ENCODE measurements at regions not wholly inside any gene's neighbourhood (a gene's known extent, or its start where the extent isn't known, plus 50 kb on each side); places are given as distances from the start of the nearest gene placed in this dataset.

- TF ChIP-seq ZNF155 (tag by site-specific recombination; IDR thresholded peaks at IDR 0.05) (no peak), ZBTB20 (tag by site-specific recombination; IDR thresholded peaks at IDR 0.05) (no peak; the same call in 1 of the 2 replicates), ZNF707 (tag by site-specific recombination; IDR thresholded peaks at IDR 0.05) (no peak), BCL11B (tag by site-specific recombination; IDR thresholded peaks at IDR 0.05; ENCODE audit: low read depth) (no peak), BCL6B (tag by site-specific recombination; IDR thresholded peaks at IDR 0.05) (no peak), ZNF132 (tag by site-specific recombination; IDR thresholded peaks at IDR 0.05; ENCODE audit: borderline replicate concordance) (no peak), ZNF830 (tag by site-specific recombination; IDR thresholded peaks at IDR 0.05; ENCODE audit: low read depth) (no peak), KLF8 (tag by site-specific recombination; IDR thresholded peaks at IDR 0.05) (peak; percentile 13; the same call in 1 of the 2 replicates), ZNF433 (tag by site-specific recombination; IDR thresholded peaks at IDR 0.05; ENCODE audit: low read depth) (no peak), ZNF76 (tag by site-specific recombination; IDR thresholded peaks at IDR 0.05; ENCODE audit: borderline replicate concordance, low read depth) (peak; percentile 25; the same call in 1 of the 2 replicates), ZNF501 (tag by site-specific recombination; IDR thresholded peaks at IDR 0.05) (0 out of 2 replicates have a peak, but pooled peaks have one; percentile 18), ZEB2 (tag by site-specific recombination; IDR thresholded peaks at IDR 0.05) (0 out of 2 replicates have a peak, but pooled peaks have one; percentile 25), ZNF391 (tag by site-specific recombination; IDR thresholded peaks at IDR 0.05; ENCODE audit: borderline replicate concordance, low read depth) (no peak), ZSCAN23 (tag by site-specific recombination; IDR thresholded peaks at IDR 0.05) (no peak), ZNF549 (tag by site-specific recombination; IDR thresholded peaks at IDR 0.05) (no peak), ZNF292 (tag by site-specific recombination; IDR thresholded peaks at IDR 0.05; ENCODE audit: borderline replicate concordance, low read depth) (no peak), ZNF514 (tag by site-specific recombination; IDR thresholded peaks at IDR 0.05) (no peak), ZNF670 (tag by site-specific recombination; IDR thresholded peaks at IDR 0.05; ENCODE audit: low read depth) (no peak), EGR2 (tag by site-specific recombination; IDR thresholded peaks at IDR 0.05; ENCODE audit: low read depth) (peak; percentile 36), ZNF624 (tag by site-specific recombination; IDR thresholded peaks at IDR 0.05) (no peak), ZNF791 (tag by site-specific recombination; IDR thresholded peaks at IDR 0.05) (no peak), ZBTB26 (tag by site-specific recombination; optimal IDR thresholded peaks at IDR 0.05) (peak; percentile 58), SETDB1 (IDR thresholded peaks at IDR 0.05; ENCODE audit: insufficient read length, low read length) (no peak)
- TF ChIP-seq, protein P1, sequence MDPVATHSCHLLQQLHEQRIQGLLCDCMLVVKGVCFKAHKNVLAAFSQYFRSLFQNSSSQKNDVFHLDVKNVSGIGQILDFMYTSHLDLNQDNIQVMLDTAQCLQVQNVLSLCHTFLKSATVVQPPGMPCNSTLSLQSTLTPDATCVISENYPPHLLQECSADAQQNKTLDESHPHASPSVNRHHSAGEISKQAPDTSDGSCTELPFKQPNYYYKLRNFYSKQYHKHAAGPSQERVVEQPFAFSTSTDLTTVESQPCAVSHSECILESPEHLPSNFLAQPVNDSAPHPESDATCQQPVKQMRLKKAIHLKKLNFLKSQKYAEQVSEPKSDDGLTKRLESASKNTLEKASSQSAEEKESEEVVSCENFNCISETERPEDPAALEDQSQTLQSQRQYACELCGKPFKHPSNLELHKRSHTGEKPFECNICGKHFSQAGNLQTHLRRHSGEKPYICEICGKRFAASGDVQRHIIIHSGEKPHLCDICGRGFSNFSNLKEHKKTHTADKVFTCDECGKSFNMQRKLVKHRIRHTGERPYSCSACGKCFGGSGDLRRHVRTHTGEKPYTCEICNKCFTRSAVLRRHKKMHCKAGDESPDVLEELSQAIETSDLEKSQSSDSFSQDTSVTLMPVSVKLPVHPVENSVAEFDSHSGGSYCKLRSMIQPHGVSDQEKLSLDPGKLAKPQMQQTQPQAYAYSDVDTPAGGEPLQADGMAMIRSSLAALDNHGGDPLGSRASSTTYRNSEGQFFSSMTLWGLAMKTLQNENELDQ (tag by site-specific recombination; IDR thresholded peaks at IDR 0.05; ENCODE audit: low read depth) = no peak
- TF ChIP-seq, protein P2, sequence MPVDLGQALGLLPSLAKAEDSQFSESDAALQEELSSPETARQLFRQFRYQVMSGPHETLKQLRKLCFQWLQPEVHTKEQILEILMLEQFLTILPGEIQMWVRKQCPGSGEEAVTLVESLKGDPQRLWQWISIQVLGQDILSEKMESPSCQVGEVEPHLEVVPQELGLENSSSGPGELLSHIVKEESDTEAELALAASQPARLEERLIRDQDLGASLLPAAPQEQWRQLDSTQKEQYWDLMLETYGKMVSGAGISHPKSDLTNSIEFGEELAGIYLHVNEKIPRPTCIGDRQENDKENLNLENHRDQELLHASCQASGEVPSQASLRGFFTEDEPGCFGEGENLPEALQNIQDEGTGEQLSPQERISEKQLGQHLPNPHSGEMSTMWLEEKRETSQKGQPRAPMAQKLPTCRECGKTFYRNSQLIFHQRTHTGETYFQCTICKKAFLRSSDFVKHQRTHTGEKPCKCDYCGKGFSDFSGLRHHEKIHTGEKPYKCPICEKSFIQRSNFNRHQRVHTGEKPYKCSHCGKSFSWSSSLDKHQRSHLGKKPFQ (tag by site-specific recombination; IDR thresholded peaks at IDR 0.05) = no peak
Measured at GRCh38 chr10:29734962-29735627, 100.3 kb upstream of the SVIL start (continued).
